ENCODE measurements at regions not wholly inside any gene's neighbourhood (a gene's known extent, or its start where the extent isn't known, plus 50 kb on each side); places are given as distances from the start of the nearest gene placed in this dataset.

DNA sequence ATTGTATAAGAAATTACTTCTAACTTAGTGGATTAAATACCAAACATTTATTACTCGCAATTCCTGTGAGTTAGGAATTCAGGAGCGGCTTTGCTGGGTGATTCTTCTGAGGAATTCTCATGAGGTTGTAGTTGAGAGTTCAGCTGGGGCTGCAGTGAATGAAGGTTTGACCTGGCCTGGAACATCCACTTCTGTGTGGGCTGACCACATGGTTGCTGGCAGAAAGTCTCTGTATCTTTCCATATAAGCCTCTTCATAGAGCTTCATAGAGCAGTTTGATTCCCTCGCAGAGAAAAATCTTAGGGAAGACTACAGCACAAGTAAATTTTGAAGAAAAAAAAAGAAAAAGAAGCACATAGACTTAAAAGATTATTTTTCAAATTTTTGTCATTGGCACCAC lies 339.7 kb upstream of the NWD2 start:
- TF ChIP-seq, protein P1, sequence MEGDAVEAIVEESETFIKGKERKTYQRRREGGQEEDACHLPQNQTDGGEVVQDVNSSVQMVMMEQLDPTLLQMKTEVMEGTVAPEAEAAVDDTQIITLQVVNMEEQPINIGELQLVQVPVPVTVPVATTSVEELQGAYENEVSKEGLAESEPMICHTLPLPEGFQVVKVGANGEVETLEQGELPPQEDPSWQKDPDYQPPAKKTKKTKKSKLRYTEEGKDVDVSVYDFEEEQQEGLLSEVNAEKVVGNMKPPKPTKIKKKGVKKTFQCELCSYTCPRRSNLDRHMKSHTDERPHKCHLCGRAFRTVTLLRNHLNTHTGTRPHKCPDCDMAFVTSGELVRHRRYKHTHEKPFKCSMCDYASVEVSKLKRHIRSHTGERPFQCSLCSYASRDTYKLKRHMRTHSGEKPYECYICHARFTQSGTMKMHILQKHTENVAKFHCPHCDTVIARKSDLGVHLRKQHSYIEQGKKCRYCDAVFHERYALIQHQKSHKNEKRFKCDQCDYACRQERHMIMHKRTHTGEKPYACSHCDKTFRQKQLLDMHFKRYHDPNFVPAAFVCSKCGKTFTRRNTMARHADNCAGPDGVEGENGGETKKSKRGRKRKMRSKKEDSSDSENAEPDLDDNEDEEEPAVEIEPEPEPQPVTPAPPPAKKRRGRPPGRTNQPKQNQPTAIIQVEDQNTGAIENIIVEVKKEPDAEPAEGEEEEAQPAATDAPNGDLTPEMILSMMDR (IDR thresholded peaks at IDR 0.05) = no peak
- TF ChIP-seq POLR2A (IDR thresholded peaks at IDR 0.05) = no peak
